GM12878 (cell line): ENCODE measurements at regions not wholly inside any gene's neighbourhood (a gene's known extent, or its start where the extent isn't known, plus 50 kb on each side); places are given as distances from the start of the nearest gene placed in this dataset.

Source experiments
- CTCF ChIP-seq, 3 experiments: IDR thresholded peaks in 2 of 3; conservative IDR thresholded peaks in 1 of 3; 2 replicates each; pipeline ENCODE4 v1.5.1; 2011; ENCODE audit warnings: low read depth in 3 of 3, low read length in 3 of 3, mild to moderate bottlenecking in 3 of 3, control low read depth in 2 of 3, moderate library complexity in 2 of 3, inconsistent platforms in 1 of 3, mixed read lengths in 1 of 3; ENCODE audit not compliant: control insufficient read depth in 2 of 3, insufficient read depth in 1 of 3; ENCODE audit errors: extremely low read depth in 1 of 3
- EZH2 ChIP-seq: IDR thresholded peaks from 2 replicates; pipeline ENCODE4 v1.6.1; 2012; ENCODE audit warnings: low read depth, mild to moderate bottlenecking, control low read depth, inconsistent platforms, low read length, borderline replicate concordance; ENCODE audit not compliant: control insufficient read depth
- RAD21 ChIP-seq: IDR thresholded peaks from 2 replicates; pipeline ENCODE4 v1.6.1; 2011; ENCODE audit warnings: mild to moderate bottlenecking, low read depth, low read length, moderate library complexity; ENCODE audit not compliant: insufficient read depth
- RELB ChIP-seq: fragments of 450-650 bp; IDR thresholded peaks from 2 replicates; pipeline ENCODE4 v1.6.1; 2017; ENCODE audit warnings: low read depth, mild to moderate bottlenecking, moderate library complexity
- TCF12 ChIP-seq: IDR thresholded peaks from 2 replicates; pipeline ENCODE4 v1.6.1; 2011; ENCODE audit warnings: low read depth, mild to moderate bottlenecking, low read length

GRCh38 chr6:156587751-156588301 lies 189.4 kb upstream of the ARID1B start:
- TF ChIP-seq CTCF (IDR thresholded peaks at IDR 0.05 in 2 of 3, conservative IDR thresholded peaks at IDR 0.05 in 1 of 3; ENCODE audit: control insufficient read depth in 2 of 3, extremely low read depth in 1 of 3, insufficient read depth in 1 of 3, low read depth in 3 of 3, low read length in 3 of 3) (no peak), TCF12 (no peak), RAD21 (no peak), EZH2 (no peak), RELB (no peak)
